H9 (cell line): ENCODE measurements at regions not wholly inside any gene's neighbourhood (a gene's known extent, or its start where the extent isn't known, plus 50 kb on each side); places are given as distances from the start of the nearest gene placed in this dataset.

Experiments used
- DNase-seq: peaks from one replicate; pipeline ENCODE4 v3.0.0-alpha.2; 2017
- H2AFZ ChIP-seq: one replicate; pipeline ENCODE4 v1.6.1; 2013; ENCODE audit warnings: mild to moderate bottlenecking, low read length, control low read depth, moderate library complexity
- H2AK5ac ChIP-seq: 2 replicates; pipeline ENCODE4 v1.6.1; 2013; ENCODE audit warnings: low read length, control low read depth, mixed read lengths; ENCODE audit not compliant: insufficient read length
- H2BK120ac ChIP-seq: one replicate; pipeline ENCODE4 v1.6.1; 2013; ENCODE audit warnings: low read depth, mild to moderate bottlenecking, low read length, control low read depth, inconsistent platforms; ENCODE audit not compliant: poor library complexity, severe bottlenecking
- H2BK12ac ChIP-seq: 2 replicates; pipeline ENCODE4 v1.6.1; 2013; ENCODE audit warnings: low read length, control low read depth, mixed read lengths, low read depth; ENCODE audit not compliant: insufficient read length
- H2BK15ac ChIP-seq: 2 replicates; pipeline ENCODE4 v1.6.1; 2013; ENCODE audit warnings: low read depth, low read length, control low read depth
- H2BK20ac ChIP-seq: one replicate; pipeline ENCODE4 v1.6.1; 2013; ENCODE audit warnings: low read depth, mild to moderate bottlenecking, low read length, control low read depth, inconsistent platforms; ENCODE audit not compliant: poor library complexity, severe bottlenecking
- H2BK5ac ChIP-seq: 2 replicates; pipeline ENCODE4 v1.6.1; 2013; ENCODE audit warnings: low read length, control low read depth, mixed read lengths; ENCODE audit not compliant: insufficient read length
- H3K14ac ChIP-seq: 2 replicates; pipeline ENCODE4 v1.6.1; 2013; ENCODE audit warnings: low read length, control low read depth; ENCODE audit not compliant: insufficient read depth
- H3K18ac ChIP-seq: 2 replicates; pipeline ENCODE4 v1.6.1; 2013; ENCODE audit warnings: low read depth, mild to moderate bottlenecking, mixed read lengths, low read length, control low read depth; ENCODE audit not compliant: insufficient read length
- H3K23ac ChIP-seq: 2 replicates; pipeline ENCODE4 v1.6.1; 2013; ENCODE audit warnings: low read length, control low read depth, mixed read lengths, low read depth; ENCODE audit not compliant: insufficient read length
- H3K23me2 ChIP-seq: 2 replicates; pipeline ENCODE4 v1.6.1; 2013; ENCODE audit warnings: low read depth, mild to moderate bottlenecking, mixed read lengths, low read length, control low read depth; ENCODE audit not compliant: insufficient read length, poor library complexity, severe bottlenecking
- H3K27ac ChIP-seq: 2 replicates; pipeline ENCODE4 v1.5.1; 2013; ENCODE audit warnings: low read length, control low read depth, mixed read lengths, low read depth; ENCODE audit not compliant: insufficient read length
- H3K27me3 ChIP-seq: 2 replicates; pipeline ENCODE4 v1.6.1; 2013; ENCODE audit warnings: low read length, control low read depth, inconsistent platforms; ENCODE audit not compliant: insufficient read depth
- H3K4ac ChIP-seq: 2 replicates; pipeline ENCODE4 v1.6.1; 2013; ENCODE audit warnings: low read depth, mild to moderate bottlenecking, control low read depth, inconsistent platforms, low read length, moderate library complexity
- H3K4me1 ChIP-seq: 2 replicates; pipeline ENCODE4 v1.6.1; 2013; ENCODE audit warnings: low read length, control low read depth, inconsistent platforms; ENCODE audit not compliant: insufficient read depth
- H3K4me2 ChIP-seq: 2 replicates; pipeline ENCODE4 v1.6.1; 2013; ENCODE audit warnings: low read length, control low read depth, mixed read lengths; ENCODE audit not compliant: insufficient read length, insufficient read depth
- H3K56ac ChIP-seq: 2 replicates; pipeline ENCODE4 v1.6.1; 2013; ENCODE audit warnings: low read depth, mild to moderate bottlenecking, mixed read lengths, low read length, control low read depth; ENCODE audit not compliant: insufficient read length
- H3K79me1 ChIP-seq: 2 replicates; pipeline ENCODE4 v1.6.1; 2013; ENCODE audit warnings: low read depth, mild to moderate bottlenecking, moderate library complexity, low read length, control low read depth, inconsistent platforms; ENCODE audit not compliant: insufficient read depth, poor library complexity, severe bottlenecking
- H3K79me2 ChIP-seq: 2 replicates; pipeline ENCODE4 v1.6.1; 2013; ENCODE audit warnings: low read length, control low read depth, inconsistent platforms; ENCODE audit not compliant: insufficient read depth
- H3K9ac ChIP-seq: 2 replicates; pipeline ENCODE4 v1.6.1; 2013; ENCODE audit warnings: low read length, control low read depth, mixed read lengths; ENCODE audit not compliant: insufficient read length; ENCODE audit errors: extremely low read depth
- H3K9me3 ChIP-seq: one replicate; pipeline ENCODE4 v1.6.1; 2013; ENCODE audit warnings: low read depth, low read length, inconsistent platforms; ENCODE audit not compliant: control insufficient read depth
- H3T11ph ChIP-seq: one replicate; pipeline ENCODE4 v1.6.1; 2013; ENCODE audit warnings: mild to moderate bottlenecking, low read length, control low read depth, inconsistent platforms
- H4K20me1 ChIP-seq: one replicate; pipeline ENCODE4 v1.6.1; 2013; ENCODE audit not compliant: control insufficient read depth, insufficient read length, insufficient read depth
- H4K5ac ChIP-seq: 2 replicates; pipeline ENCODE4 v1.6.1; 2013; ENCODE audit warnings: low read depth, mild to moderate bottlenecking, mixed read lengths, low read length, control low read depth; ENCODE audit not compliant: insufficient read length
- H4K8ac ChIP-seq: replicated peaks from 2 replicates; pipeline ENCODE4 v1.6.1; 2013; ENCODE audit warnings: low read length, control low read depth, mixed read lengths, low read depth; ENCODE audit not compliant: insufficient read length
- H4K91ac ChIP-seq: 2 replicates; pipeline ENCODE4 v1.6.1; 2013; ENCODE audit warnings: low read depth, mild to moderate bottlenecking, moderate library complexity, mixed read lengths, low read length, control low read depth; ENCODE audit not compliant: insufficient read length
- H3K27ac Mint-ChIP-seq, 3 experiments: 2 replicates in 2 of 3; 3 replicates in 1 of 3; pipeline ENCODE4 v1.8.0; 2020 to 2021; ENCODE audit warnings: mixed read lengths in 3 of 3, mild to moderate bottlenecking in 1 of 3, moderate library complexity in 1 of 3
- H3K27me3 Mint-ChIP-seq: 2 replicates; pipeline ENCODE4 v1.8.0; 2021; ENCODE audit warnings: low read depth, mild to moderate bottlenecking, moderate library complexity, mixed read lengths
- H3K36me3 Mint-ChIP-seq, 3 experiments: 2 replicates in 2 of 3; 3 replicates in 1 of 3; pipeline ENCODE4 v1.8.0; 2020 to 2021; ENCODE audit warnings: low read depth in 3 of 3, mixed read lengths in 3 of 3; ENCODE audit not compliant: insufficient read depth in 1 of 3
- H3K4me1 Mint-ChIP-seq, 2 experiments: 2 replicates each; pipeline ENCODE4 v1.8.0; 2020; ENCODE audit warnings: mixed read lengths in 2 of 2
- H3K4me3 Mint-ChIP-seq, 2 experiments: 2 replicates in 1 of 2; 3 replicates in 1 of 2; pipeline ENCODE4 v1.8.0; 2020 to 2021; ENCODE audit warnings: mild to moderate bottlenecking in 2 of 2, mixed read lengths in 2 of 2, moderate library complexity in 1 of 2
- H3K9me3 Mint-ChIP-seq, 2 experiments: 2 replicates in 1 of 2; 3 replicates in 1 of 2; pipeline ENCODE4 v1.8.0; 2020; ENCODE audit warnings: mild to moderate bottlenecking in 2 of 2, mixed read lengths in 2 of 2, moderate library complexity in 1 of 2
- CTCF ChIP-seq: fragments of 200-600 bp; sonication (generic); conservative IDR thresholded peaks from 3 replicates; pipeline ENCODE4 v1.8.0; 2021; ENCODE audit warnings: antibody characterized with exemption, mild to moderate bottlenecking
- WGBS: extraction: QIAGEN DNeasy Blood & Tissue Kit; methylation state at CpG from one replicate; pipeline ENCODE4 v1.1.7; 2013; ENCODE audit warnings: missing lambda C conversion rate, low lambda C conversion rate, mixed read lengths; ENCODE audit not compliant: insufficient read length; ENCODE audit errors: extremely low coverage; 5-methylcytosine and 5-hydroxymethylcytosine counted together

GRCh38 chr18:25553631-25554263 is 201.8 kb upstream of the ZNF521 start:
- H2BK12ac ChIP-seq, result no peak overlapping the region
- H4K8ac ChIP-seq, result no peak overlapping the region
- H3K14ac ChIP-seq, result no peak overlapping the region
- WGBS, result no CpG with 5 or more reads among the region's 1 CpG
- H3K36me3 Mint-ChIP-seq, result peaks cover 0 to under 1% (median 0%) of the 10 kb centered on the region in 3 experiments; a peak in 2 of 7 replicates
- H3K27me3 ChIP-seq, result no peaks in the 10 kb centered on the region
- no peak overlapping the region for H3K9ac ChIP-seq
- H4K5ac ChIP-seq, result no peak overlapping the region
- no peak overlapping the region for H3K27ac Mint-ChIP-seq
- no peak overlapping the region for H3K4ac ChIP-seq
- no peak overlapping the region for H3K18ac ChIP-seq
- H2BK20ac ChIP-seq, result no peak overlapping the region
- DNase-seq, result no peak
- no peaks in the 10 kb centered on the region for H3K9me3 Mint-ChIP-seq
- no peaks in the 10 kb centered on the region for H3K4me1 Mint-ChIP-seq
- no peaks in the 10 kb centered on the region for H3K79me1 ChIP-seq
- no peak overlapping the region for H3K56ac ChIP-seq
- no peaks in the 10 kb centered on the region for H4K20me1 ChIP-seq
- no peak overlapping the region for H2BK5ac ChIP-seq
- no peaks in the 10 kb centered on the region for H3K9me3 ChIP-seq
- no peak overlapping the region for H2BK120ac ChIP-seq
- no peak overlapping the region for H2BK15ac ChIP-seq
- TF ChIP-seq CTCF, result no peak
- H4K91ac ChIP-seq, result no peak overlapping the region
- H3K4me3 Mint-ChIP-seq, result no peak overlapping the region
- no peaks in the 10 kb centered on the region for H3K4me1 ChIP-seq
- H3T11ph ChIP-seq, result no peak overlapping the region
- H2AK5ac ChIP-seq, result no peak overlapping the region
- no peaks in the 10 kb centered on the region for H3K79me2 ChIP-seq
- no peaks in the 10 kb centered on the region for H3K23me2 ChIP-seq
- H3K23ac ChIP-seq, result no peak overlapping the region
- no peak overlapping the region for H3K27ac ChIP-seq
- no peak overlapping the region for H2AFZ ChIP-seq
- no peaks in the 10 kb centered on the region for H3K27me3 Mint-ChIP-seq
- H3K4me2 ChIP-seq, result no peak overlapping the region
